ENCODE measurements at regions not wholly inside any gene's neighbourhood (a gene's known extent, or its start where the extent isn't known, plus 50 kb on each side); places are given as distances from the start of the nearest gene placed in this dataset.

GRCh38 chr4:114385195-114385985 is 213.2 kb upstream of the UGT8 start:
- H3K9me3 ChIP-seq (replicated peaks in 1 of 3) = no peaks in the 10 kb centered on the region
- TF ChIP-seq POLR2A (IDR thresholded peaks at IDR 0.05) (no peak), CTCF (IDR thresholded peaks at IDR 0.05) (no peak)
- H3K36me3 ChIP-seq (replicated peaks in 1 of 2) = no peaks in the 10 kb centered on the region
- no peaks in the 10 kb centered on the region for H3K4me1 ChIP-seq (replicated peaks in 1 of 2)
- no peak overlapping the region for H3K4me3 ChIP-seq
- WGBS, 4 donors = 71 to 79% (median 76%) methylated on average over 9 of the region's 9 CpGs
- intact Hi-C loops (cut with DNase I) = loop anchor here in 1 of 2 donors (10.0 kb wide), 1 partner anchor 309 kb away; no protein-coding TSS in a partner anchor
- no peaks in the 10 kb centered on the region for H3K27me3 ChIP-seq
- no peak for DNase-seq
- H3K27ac ChIP-seq = no peak overlapping the region

- 24 to 30% (median 25%) methylated on average over 5 of the region's 5 CpGs for WGBS, 4 donors
- no peak for DNase-seq
These were observed 211.9 kb upstream of the UGT8 start for GRCh38 chr4:114386637-114387233.

GRCh38 chr4:114389070-114389685 is 209.4 kb upstream of the UGT8 start:
- Histone ChIP-seq H3K36me3 (replicated peaks in 1 of 2) (no peaks in the 10 kb centered on the region), H3K4me1 (replicated peaks in 1 of 2) (no peaks in the 10 kb centered on the region), H3K4me3 (no peak overlapping the region), H3K9me3 (replicated peaks in 1 of 3) (no peaks in the 10 kb centered on the region), H3K27me3 (no peaks in the 10 kb centered on the region), H3K27ac (no peak overlapping the region)
- 69 to 83% (median 72%) methylated on average over 8 to 9 of the region's 9 CpGs for WGBS, 4 donors
- intact Hi-C loops (cut with DNase I) = loop anchor here in 1 of 2 donors (10.0 kb wide), 1 partner anchor 306 kb away; no protein-coding TSS in a partner anchor
- no peak for DNase-seq
- no peak for TF ChIP-seq POLR2A (IDR thresholded peaks at IDR 0.05)
- no peak for TF ChIP-seq CTCF (IDR thresholded peaks at IDR 0.05)

More at GRCh38 chr4:114386637-114387233, 211.9 kb upstream of the UGT8 start:
- no peaks in the 10 kb centered on the region for H3K27me3 ChIP-seq
- intact Hi-C loops (cut with DNase I) = loop anchor here in 1 of 2 donors (10.0 kb wide), 1 partner anchor 308 kb away; no protein-coding TSS in a partner anchor
- H3K9me3 ChIP-seq (replicated peaks in 1 of 3) = no peaks in the 10 kb centered on the region
- peak; percentile 24 to 73 (median 56) for TF ChIP-seq CTCF (IDR thresholded peaks at IDR 0.05)
- no peak for TF ChIP-seq POLR2A (IDR thresholded peaks at IDR 0.05)
- H3K4me1 ChIP-seq (replicated peaks in 1 of 2) = no peaks in the 10 kb centered on the region
- H3K36me3 ChIP-seq (replicated peaks in 1 of 2) = no peaks in the 10 kb centered on the region
- no peak overlapping the region for H3K4me3 ChIP-seq
- no peak overlapping the region for H3K27ac ChIP-seq

- intact Hi-C loops (cut with DNase I) = no loop called here
These were observed 205.1 kb upstream of the UGT8 start for GRCh38 chr4:114393295-114394038.

More at GRCh38 chr4:114393295-114394038, 205.1 kb upstream of the UGT8 start:
- Histone ChIP-seq H3K27ac (no peak overlapping the region), H3K36me3 (replicated peaks in 1 of 2) (no peaks in the 10 kb centered on the region), H3K9me3 (replicated peaks in 1 of 3) (no peaks in the 10 kb centered on the region), H3K27me3 (no peaks in the 10 kb centered on the region), H3K4me3 (no peak overlapping the region), H3K4me1 (replicated peaks in 1 of 2) (no peaks in the 10 kb centered on the region)
- 50 to 66% (median 57%) methylated on average over 3 of the region's 3 CpGs for WGBS, 4 donors
- no peak for DNase-seq
- TF ChIP-seq POLR2A (IDR thresholded peaks at IDR 0.05) (no peak), CTCF (IDR thresholded peaks at IDR 0.05) (no peak)

Data from adrenal gland (tissue), 9 donors.